HG02973 (cell line): ENCODE measurements at regions not wholly inside any gene's neighbourhood (a gene's known extent, or its start where the extent isn't known, plus 50 kb on each side); places are given as distances from the start of the nearest gene placed in this dataset.
"Not testable (repeated sequence)": the region's sequence is repeated elsewhere in the genome, so short reads cannot be mapped to it uniquely, and the experiment has no call there.

Experiments used
- ATAC-seq: cut with Tn5 transposase; IDR thresholded peaks from one replicate; pipeline ENCODE4 v1.9.1; 2021; ENCODE audit warnings: moderate library complexity; ENCODE audit not compliant: unreplicated experiment

GRCh38 chr14:84512823-84513222, 1017.1 kb upstream of the FLRT2 start:
- ATAC-seq, result not testable (repeated sequence)

GRCh38 chr14:84519836-84520235, 1010.1 kb upstream of the FLRT2 start:
- no peak for ATAC-seq

GRCh38 chr14:84520711-84521338, 1009.1 kb upstream of the FLRT2 start:
- ATAC-seq, result no peak

GRCh38 chr14:84523746-84524145, 1006.2 kb upstream of the FLRT2 start:
- ATAC-seq, result no peak

GRCh38 chr14:84527706-84528105, 1002.2 kb upstream of the FLRT2 start:
- no peak for ATAC-seq

- ATAC-seq, result no peak
Observed at GRCh38 chr14:84532016-84532415, 997.9 kb upstream of the FLRT2 start.

- no peak for ATAC-seq
Observed at GRCh38 chr14:84533181-84533725, 996.7 kb upstream of the FLRT2 start.

GRCh38 chr14:84533791-84534190, 996.2 kb upstream of the FLRT2 start:
- ATAC-seq, result no peak

- no peak for ATAC-seq
Observed at GRCh38 chr14:84535484-84535883, 994.5 kb upstream of the FLRT2 start.

- no peak for ATAC-seq
Observed at GRCh38 chr14:84535976-84536375, 994.0 kb upstream of the FLRT2 start.

- ATAC-seq, result no peak
Observed at GRCh38 chr14:84541018-84541417, 988.9 kb upstream of the FLRT2 start.

- ATAC-seq, result no peak
Observed at GRCh38 chr14:84543859-84544258, 986.1 kb upstream of the FLRT2 start.

GRCh38 chr14:84544486-84545131, 985.3 kb upstream of the FLRT2 start:
- no peak for ATAC-seq

GRCh38 chr14:84546236-84546635, 983.7 kb upstream of the FLRT2 start:
- no peak for ATAC-seq

GRCh38 chr14:84554136-84554535, 975.8 kb upstream of the FLRT2 start:
- ATAC-seq, result no peak

- no peak for ATAC-seq
Observed at GRCh38 chr14:84555493-84555892, 974.5 kb upstream of the FLRT2 start.

GRCh38 chr14:84566109-84566508, 963.8 kb upstream of the FLRT2 start:
- no peak for ATAC-seq

GRCh38 chr14:84575681-84576080, 954.3 kb upstream of the FLRT2 start:
- ATAC-seq, result no peak

- no peak for ATAC-seq
Observed at GRCh38 chr14:84579292-84579691, 950.7 kb upstream of the FLRT2 start.

- no peak for ATAC-seq
Observed at GRCh38 chr14:84581041-84581440, 948.9 kb upstream of the FLRT2 start.

- no peak for ATAC-seq
Observed at GRCh38 chr14:84584511-84584910, 945.4 kb upstream of the FLRT2 start.

- ATAC-seq, result no peak
Observed at GRCh38 chr14:84591827-84592445, 938.0 kb upstream of the FLRT2 start.
